ENCODE measurements at regions not wholly inside any gene's neighbourhood (a gene's known extent, or its start where the extent isn't known, plus 50 kb on each side); places are given as distances from the start of the nearest gene placed in this dataset.

- no peak for TF ChIP-seq CTCF (conservative IDR thresholded peaks at IDR 0.05; ENCODE audit: low read depth)
- ChIA-PET POLR2A (ENCODE audit: low non-redundant PET) (no interaction called here), CTCF (no interaction called here)
- no peak for DNase-seq (ENCODE audit: low spot score)
- no peak overlapping the region for H3K27ac ChIP-seq
Observed at GRCh38 chr5:153432583-153432982, 57.9 kb upstream of the GRIA1 start.

GRCh38 chr5:153437251-153437650 is 53.2 kb upstream of the GRIA1 start:
- no peak for DNase-seq (ENCODE audit: low spot score)
- TF ChIP-seq CTCF (conservative IDR thresholded peaks at IDR 0.05; ENCODE audit: low read depth): no peak
- H3K27ac ChIP-seq: no peak overlapping the region
- CTCF ChIA-PET: interaction anchor here (0.8 kb wide), 1 partner anchor 116 kb away, joined by 4 read pairs; no protein-coding TSS in a partner anchor
- POLR2A ChIA-PET (ENCODE audit: low non-redundant PET): no interaction called here

GRCh38 chr5:153439130-153439529 is 51.3 kb upstream of the GRIA1 start:
- CTCF ChIA-PET: no interaction called here
- POLR2A ChIA-PET (ENCODE audit: low non-redundant PET): no interaction called here
- TF ChIP-seq CTCF (conservative IDR thresholded peaks at IDR 0.05; ENCODE audit: low read depth): no peak
- H3K27ac ChIP-seq: no peak overlapping the region
- DNase-seq (ENCODE audit: low spot score): no peak

Measured in RWPE1 (cell line).